Esophagus squamous epithelium (tissue), 4 donors: ENCODE measurements at regions not wholly inside any gene's neighbourhood (a gene's known extent, or its start where the extent isn't known, plus 50 kb on each side); places are given as distances from the start of the nearest gene placed in this dataset.

Experiments used
- CTCF ChIP-seq, 6 experiments: fragments of 450-650 bp in 4 of 6; fragments of 200-600 bp in 2 of 6; sonication (generic) in 2 of 6; IDR thresholded peaks; one replicate each; pipeline ENCODE4 v1.5.1; 2016 to 2019; ENCODE audit warnings: antibody characterized with exemption in 6 of 6, mild to moderate bottlenecking in 4 of 6, moderate library complexity in 4 of 6
- POLR2A ChIP-seq, 4 donors: fragments of 450-650 bp; IDR thresholded peaks; one replicate each; pipeline ENCODE4 v1.6.1; 2017; ENCODE audit warnings: antibody characterized with exemption in 4 of 4, mild to moderate bottlenecking in 4 of 4, moderate library complexity in 3 of 4

GRCh38 chr14:27890259-27890658 lies 876.3 kb upstream of the FOXG1 start:
- TF ChIP-seq CTCF (IDR thresholded peaks at IDR 0.05), result no peak
- no peak for TF ChIP-seq POLR2A (IDR thresholded peaks at IDR 0.05)
